Choroid plexus epithelial cell (primary cell): ENCODE measurements at regions not wholly inside any gene's neighbourhood (a gene's known extent, or its start where the extent isn't known, plus 50 kb on each side); places are given as distances from the start of the nearest gene placed in this dataset.
"Not testable (repeated sequence)": the region's sequence is repeated elsewhere in the genome, so short reads cannot be mapped to it uniquely, and the experiment has no call there.

Experiments
- DNase-seq: peaks from one replicate; pipeline ENCODE4 v3.0.0-alpha.2; 2010; ENCODE audit warnings: low read depth
- H3K4me3 ChIP-seq: 2 replicates; pipeline ENCODE4 v1.5.1; 2011; ENCODE audit warnings: low read depth, mild to moderate bottlenecking, control low read depth, low read length, moderate library complexity
- CTCF ChIP-seq: conservative IDR thresholded peaks from 2 replicates; pipeline ENCODE4 v1.5.1; 2011; ENCODE audit warnings: low read depth, mild to moderate bottlenecking, control low read depth, inconsistent platforms, low read length, moderate library complexity

DNA sequence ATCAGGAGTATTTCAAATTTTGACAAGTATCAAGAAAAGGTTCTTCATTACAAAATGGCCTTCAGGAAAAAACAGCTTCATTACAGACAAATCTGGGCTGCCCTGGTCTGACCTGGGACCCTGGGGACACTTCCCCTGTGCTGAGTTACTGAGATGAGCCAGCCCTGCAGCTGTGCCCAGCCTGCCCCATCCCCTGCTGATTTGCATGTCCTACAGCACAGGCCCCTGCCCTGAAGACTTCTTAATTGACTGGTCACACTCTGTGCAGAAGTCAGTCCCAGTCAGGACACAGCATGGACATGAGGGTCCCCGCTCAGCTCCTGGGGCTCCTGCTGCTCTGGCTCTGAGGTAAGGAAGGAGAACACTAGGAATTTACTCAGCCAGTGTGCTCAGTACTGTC lies 235.1 kb downstream of the ANKRD36B start:
- H3K4me3 ChIP-seq: no peak overlapping the region
- DNase-seq: no peak
- TF ChIP-seq CTCF: no peak

DNA sequence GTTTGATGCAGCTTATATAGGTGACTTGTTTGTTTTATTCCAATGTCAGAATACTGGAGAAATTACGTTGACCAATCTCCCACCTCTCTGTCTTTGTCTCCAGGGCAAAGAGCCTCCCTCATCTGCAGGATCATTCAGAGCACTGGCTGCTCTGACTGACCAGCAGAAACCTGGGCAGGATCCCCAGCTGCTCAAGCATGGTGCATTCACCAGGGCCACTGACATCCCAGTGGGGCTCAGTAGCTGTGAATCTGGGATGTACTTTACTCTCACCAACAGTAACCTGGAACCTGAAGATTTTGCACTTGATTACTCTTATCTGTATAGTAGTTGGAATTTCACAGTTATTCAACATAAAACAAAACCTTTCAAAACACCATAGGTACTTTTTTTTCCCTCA lies 235.9 kb downstream of the ANKRD36 start:
- no peak for DNase-seq
- TF ChIP-seq CTCF: no peak
- no peak overlapping the region for H3K4me3 ChIP-seq

GRCh38 chr2:97348265-97348664 lies 235.3 kb downstream of the ANKRD36 start:
- no peak overlapping the region for H3K4me3 ChIP-seq
- DNase-seq: no peak
- TF ChIP-seq CTCF: no peak

DNA sequence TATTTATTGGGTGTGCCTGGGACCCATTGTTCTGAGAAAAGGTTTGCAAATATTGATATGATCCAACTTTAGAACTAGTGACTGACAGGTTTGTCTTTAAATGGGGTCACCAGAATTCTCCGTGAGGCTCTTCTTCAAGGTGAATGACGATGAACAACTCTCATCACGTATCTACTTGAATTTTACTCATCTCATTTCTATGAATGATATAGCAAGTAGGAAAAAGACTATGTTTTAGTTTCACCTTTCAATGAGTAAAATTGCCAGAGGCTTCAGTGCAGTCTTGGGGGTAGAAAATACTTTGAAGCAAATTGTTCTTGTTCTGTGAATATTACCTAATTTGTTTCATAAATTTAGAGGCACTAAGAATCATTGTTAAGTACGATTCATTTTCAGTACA lies 232.0 kb downstream of the ANKRD36 start:
- not testable (repeated sequence) for DNase-seq, H3K4me3 ChIP-seq

- DNase-seq, H3K4me3 ChIP-seq: not testable (repeated sequence)
Observed at GRCh38 chr2:97333674-97334073, 220.7 kb downstream of the ANKRD36 start.

- H3K4me3 ChIP-seq, DNase-seq: not testable (repeated sequence)
Observed at GRCh38 chr2:97332184-97332583, 219.2 kb downstream of the ANKRD36 start.

- not testable (repeated sequence) for DNase-seq, H3K4me3 ChIP-seq
Observed at GRCh38 chr2:97321936-97322713, 209.2 kb downstream of the ANKRD36 start.

GRCh38 chr2:97315358-97315757 lies 202.4 kb downstream of the ANKRD36 start:
- not testable (repeated sequence) for H3K4me3 ChIP-seq

GRCh38 chr2:97312426-97312825 lies 199.5 kb downstream of the ANKRD36 start:
- DNase-seq, H3K4me3 ChIP-seq: not testable (repeated sequence)

More at GRCh38 chr2:97315358-97315757, 202.4 kb downstream of the ANKRD36 start:
- not testable (repeated sequence) for DNase-seq

DNA sequence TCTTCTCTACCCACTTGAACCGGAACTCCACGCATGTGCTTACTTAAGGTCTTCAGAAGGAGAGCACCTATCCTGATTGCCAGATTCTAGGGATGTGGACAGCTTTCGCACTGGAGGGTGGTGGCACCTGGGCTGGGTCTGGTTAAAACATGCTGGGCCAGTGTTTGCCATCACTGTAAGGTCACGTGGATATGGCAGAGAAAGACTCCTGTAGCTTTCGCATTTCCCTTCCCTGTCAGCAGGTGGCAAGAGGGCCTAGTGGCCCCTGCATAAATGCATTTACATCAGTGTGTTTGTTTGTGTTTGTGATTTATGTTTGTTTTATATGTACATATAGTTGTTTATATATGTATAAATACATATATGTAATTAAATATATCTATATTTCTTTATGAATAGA lies 192.5 kb downstream of the ANKRD36 start:
- not testable (repeated sequence) for H3K4me3 ChIP-seq, DNase-seq

DNA sequence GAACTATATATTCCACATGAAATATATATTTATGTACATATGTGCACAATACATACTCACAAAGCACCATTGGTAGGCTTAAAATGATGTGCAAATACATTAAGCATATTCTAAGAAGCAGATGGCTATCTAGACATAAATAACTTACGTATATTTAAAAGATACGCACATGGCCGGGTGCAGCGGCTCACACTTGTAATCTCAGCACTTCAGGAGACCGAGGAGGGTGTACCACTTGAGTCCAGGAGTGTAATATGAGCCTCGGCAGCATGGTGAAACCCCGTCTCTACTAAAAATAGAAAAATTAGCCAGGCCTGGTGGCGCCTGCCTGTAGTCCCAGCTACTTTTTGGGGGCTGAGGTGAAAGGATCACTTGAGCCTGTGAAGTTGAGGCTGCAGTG lies 189.9 kb downstream of the ANKRD36 start:
- H3K4me3 ChIP-seq, DNase-seq: not testable (repeated sequence)

GRCh38 chr2:97301771-97302170 lies 188.8 kb downstream of the ANKRD36 start:
- not testable (repeated sequence) for H3K4me3 ChIP-seq

More at GRCh38 chr2:97301771-97302170, 188.8 kb downstream of the ANKRD36 start:
- not testable (repeated sequence) for DNase-seq
